GM19035 (cell line): ENCODE measurements at regions not wholly inside any gene's neighbourhood (a gene's known extent, or its start where the extent isn't known, plus 50 kb on each side); places are given as distances from the start of the nearest gene placed in this dataset.

Experiments
- ATAC-seq: cut with Tn5 transposase; IDR thresholded peaks from one replicate; pipeline ENCODE4 v1.9.1; 2021; ENCODE audit not compliant: unreplicated experiment

DNA sequence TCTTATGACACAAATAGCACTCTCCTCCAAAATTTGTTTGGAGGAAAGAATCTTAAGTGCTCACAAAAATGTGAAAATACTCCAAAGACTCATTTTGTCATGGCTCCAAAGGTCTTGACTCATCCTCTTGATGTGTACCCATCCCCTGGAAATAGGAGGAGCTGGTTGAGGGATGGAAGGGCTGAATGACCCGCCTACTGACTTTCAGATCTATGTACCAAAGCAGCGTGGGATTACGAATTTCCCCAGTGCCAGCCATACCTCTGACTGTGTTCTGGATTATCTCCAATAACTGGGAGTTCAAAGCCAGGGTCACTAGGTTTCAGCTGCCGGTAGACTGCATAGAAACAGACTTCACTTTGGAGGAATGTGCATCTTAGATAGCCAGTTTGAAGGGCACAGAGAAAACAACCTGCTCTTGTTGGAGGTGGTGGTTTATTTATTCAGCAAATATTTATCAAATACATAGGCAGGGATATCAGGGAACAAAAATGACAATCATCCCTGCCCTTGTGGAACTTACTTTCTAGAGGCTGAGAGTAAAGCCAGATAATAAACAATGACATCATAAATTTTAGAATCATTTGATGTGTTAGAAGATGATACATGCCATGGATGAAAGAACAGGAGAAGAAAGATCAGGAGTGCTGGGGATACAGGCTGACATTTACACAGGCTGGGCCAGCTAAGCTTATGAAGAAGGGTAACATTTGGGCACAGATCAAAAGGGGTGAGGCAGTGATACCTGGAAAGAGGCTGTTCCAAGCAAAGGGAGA lies 246.6 kb downstream of the TBXT start:
- no peak for ATAC-seq

DNA sequence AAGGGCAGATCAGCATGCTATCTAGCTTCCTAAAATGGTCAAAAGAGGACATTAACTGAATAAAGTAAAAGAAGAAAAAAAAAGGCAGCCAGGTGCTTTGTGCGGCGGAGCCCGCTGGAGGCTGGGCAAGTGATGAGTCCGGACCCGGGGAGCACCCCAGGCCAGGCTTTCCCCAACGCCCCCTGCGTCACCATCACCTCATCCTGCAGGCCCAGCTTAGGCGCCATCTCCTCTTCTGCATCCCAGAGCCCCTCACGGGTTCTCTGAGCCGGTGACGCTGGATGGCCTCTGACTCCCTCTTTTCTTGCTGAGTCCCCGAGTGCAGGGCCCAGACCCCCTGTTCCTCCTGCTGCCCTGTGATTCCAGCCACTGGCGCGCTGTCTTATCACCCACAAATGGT lies 250.1 kb downstream of the TBXT start:
- no peak for ATAC-seq

GRCh38 chr6:165915022-165915770 lies 252.2 kb upstream of the PDE10A start:
- no peak for ATAC-seq

- no peak for ATAC-seq
Measured at GRCh38 chr6:165913676-165914570, 250.9 kb upstream of the PDE10A start.

GRCh38 chr6:165910184-165910966 lies 247.3 kb upstream of the PDE10A start:
- ATAC-seq, result no peak

DNA sequence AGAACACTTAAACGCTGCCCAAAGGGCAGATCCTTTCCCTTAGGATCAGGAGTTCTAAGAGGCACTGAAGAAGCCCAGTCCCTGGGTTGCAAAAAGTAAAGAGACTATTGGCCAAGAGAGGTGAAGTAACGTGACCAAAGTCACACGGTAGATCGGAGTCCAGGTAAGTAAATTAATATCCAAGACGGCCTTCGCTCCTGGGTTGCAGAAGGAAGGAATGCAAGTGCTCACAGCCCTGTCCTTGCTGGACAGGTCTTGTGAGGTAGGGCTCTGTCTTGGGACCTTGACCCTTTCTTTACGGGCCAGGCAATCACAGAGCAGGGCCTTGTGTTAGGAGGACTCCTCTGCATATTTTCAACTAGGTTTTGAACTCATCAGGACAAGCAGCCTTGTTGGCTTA lies 243.7 kb upstream of the PDE10A start:
- ATAC-seq, result no peak

- no peak for ATAC-seq
Measured at GRCh38 chr6:165905744-165906143, 242.7 kb upstream of the PDE10A start.

GRCh38 chr6:165900970-165901369 lies 237.9 kb upstream of the PDE10A start:
- no peak for ATAC-seq

DNA sequence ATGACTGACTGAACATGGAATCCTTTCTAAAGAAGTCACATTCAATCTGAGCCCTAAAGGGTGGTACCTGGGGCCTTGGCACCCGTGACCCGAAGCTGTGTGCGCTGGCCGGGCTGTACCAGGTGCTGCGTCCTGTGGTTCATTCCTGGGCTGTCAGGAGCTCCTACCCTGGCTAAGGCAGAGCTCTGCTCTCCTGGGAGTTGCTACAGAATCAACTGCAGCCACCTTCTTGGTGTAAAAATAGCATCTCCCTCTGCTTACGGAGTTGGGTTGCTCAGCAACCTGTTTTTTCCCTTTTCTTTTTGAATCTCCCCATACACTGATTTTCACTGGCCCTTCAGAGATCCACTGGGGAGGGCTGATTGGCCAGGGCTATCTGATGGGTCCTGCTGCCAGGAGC lies 236.6 kb upstream of the PDE10A start:
- no peak for ATAC-seq

GRCh38 chr6:165895421-165896165 lies 232.6 kb upstream of the PDE10A start:
- ATAC-seq, result no peak

DNA sequence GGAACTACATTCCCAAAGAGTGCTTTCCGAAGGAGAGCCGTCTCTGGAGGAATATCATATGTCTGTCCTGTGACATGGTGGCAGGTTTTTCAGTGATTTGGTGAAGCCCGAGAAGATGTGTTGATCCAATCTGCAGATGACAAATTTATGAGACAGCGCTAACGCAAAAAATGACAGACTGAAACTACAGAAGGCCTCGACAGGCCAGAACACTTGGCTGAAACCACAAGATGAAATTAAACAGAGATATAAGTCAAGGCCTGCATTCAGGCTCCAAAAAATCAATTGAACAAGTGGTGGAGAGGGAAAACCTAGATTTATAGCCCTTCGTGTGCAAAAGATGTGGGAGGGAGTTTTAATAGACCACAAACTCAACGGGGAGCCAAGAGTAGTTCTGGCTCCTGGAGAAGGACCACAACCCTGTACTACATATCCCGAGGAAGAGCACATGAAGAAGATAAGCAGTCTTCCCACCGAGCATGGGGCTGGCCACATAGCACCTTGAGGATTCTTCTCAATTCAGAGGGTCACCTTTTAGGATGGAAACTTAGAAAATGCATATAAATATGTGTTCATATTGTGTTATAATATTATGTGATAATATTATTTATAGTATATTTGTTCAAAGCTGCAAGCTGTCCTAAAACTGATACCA lies 231.3 kb upstream of the PDE10A start:
- ATAC-seq, result no peak

DNA sequence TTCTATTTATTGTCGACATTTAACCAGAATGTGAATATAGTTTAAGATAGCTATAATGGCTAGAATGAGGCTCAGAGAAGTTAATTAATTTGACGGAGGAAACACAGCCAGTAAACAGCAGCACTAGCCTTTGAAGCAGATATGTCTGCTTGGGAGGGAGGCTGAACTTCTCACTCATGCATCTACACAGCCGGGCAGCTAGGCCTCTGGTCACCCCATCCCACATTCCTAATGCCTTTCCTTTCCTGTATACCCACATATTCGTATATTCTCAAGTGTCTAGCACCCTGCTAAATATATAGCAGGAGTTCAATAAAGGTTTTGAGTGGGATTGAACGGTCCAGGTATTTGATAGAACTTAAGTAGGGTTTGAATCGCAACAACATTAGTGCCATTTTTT lies 230.4 kb upstream of the PDE10A start:
- no peak for ATAC-seq

DNA sequence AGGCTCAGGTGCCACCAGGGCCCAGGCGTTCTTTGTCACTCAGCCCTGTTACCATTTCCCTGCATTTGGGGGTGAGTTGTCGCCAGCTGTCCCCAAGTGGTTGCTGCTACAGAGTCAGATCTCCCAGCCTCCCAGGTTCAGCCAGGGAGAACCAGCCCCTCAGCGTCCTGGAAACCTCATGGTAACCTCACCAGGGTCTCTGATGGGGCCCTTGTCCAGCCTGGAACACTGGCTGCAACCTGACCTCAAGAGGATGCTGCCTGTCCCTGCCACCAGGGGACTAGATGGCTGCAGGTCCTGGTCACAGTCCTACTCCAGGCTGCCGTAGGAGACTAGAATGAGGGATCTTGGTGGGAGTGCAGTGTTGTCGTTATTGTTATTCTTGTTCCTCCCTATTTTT lies 228.3 kb upstream of the PDE10A start:
- ATAC-seq, result no peak

- no peak for ATAC-seq
Measured at GRCh38 chr6:165890404-165890735, 227.3 kb upstream of the PDE10A start.

- ATAC-seq, result no peak
Measured at GRCh38 chr6:165889636-165890403, 226.8 kb upstream of the PDE10A start.

DNA sequence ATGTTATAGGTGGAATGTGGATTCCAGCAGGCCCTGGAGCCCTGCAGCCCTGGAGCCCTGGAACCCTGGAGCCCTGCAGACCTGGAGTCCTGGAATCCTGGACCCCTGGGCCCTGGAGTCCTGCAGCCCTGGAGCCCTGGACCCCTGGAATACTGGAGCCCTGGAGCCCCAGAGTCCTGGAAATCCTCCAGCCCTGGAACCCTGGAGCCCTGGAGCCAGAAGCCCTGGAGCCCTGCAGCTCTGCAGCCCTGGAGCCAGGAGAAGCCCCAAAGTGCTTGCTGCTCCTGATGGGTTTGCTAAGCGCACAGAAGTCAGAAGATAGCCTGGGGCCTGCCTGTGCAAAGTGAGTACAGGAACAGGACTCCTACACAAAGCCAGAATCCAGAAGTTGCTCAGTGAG lies 223.1 kb upstream of the PDE10A start:
- no peak for ATAC-seq

DNA sequence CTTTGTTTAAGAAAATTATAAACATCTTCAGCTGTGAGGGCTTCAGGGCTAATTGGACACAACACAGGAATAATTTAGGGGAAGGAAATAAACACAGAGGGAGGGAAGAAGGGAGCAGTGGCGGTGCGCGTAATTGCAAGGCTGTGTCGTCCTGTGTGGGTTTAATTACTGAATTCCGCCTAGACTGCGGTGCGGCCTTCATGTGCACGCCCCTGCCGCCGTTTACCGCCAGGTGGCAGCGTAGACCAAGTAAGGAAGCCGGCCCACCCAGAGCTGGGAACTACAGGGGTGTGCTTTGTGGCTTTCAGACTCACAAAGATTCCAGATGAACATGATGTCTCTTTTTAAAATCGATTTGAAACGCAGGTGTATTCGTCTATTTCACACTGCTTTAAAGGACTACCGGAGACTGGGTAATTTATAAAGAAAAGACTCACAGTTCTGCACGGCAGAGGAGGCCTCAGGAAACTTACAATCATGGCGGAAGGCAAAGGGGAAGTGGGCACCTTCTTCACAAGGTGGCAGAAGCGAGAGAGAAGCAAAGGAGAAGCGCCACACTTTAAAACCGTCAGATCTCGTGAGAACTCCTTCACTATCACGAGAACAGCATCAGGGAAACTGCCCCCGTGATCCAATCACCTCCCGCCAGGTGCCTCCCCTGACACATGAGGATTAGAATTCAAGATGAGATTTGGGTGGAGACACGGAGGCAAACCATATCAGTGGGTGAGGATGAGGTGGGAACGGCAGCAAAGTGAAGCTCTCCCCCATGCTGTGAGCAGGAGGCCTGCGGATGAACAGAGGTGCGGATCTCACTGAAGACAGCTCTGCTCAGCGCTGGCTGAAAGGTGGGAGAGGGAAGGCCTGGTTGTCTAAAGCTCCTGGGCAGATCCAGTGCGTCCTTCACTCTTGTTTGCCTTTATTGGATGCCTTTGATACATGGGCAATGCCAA lies 222.0 kb upstream of the PDE10A start:
- peak; percentile 97 for ATAC-seq
